ENCODE measurements at regions not wholly inside any gene's neighbourhood (a gene's known extent, or its start where the extent isn't known, plus 50 kb on each side); places are given as distances from the start of the nearest gene placed in this dataset.

DNA sequence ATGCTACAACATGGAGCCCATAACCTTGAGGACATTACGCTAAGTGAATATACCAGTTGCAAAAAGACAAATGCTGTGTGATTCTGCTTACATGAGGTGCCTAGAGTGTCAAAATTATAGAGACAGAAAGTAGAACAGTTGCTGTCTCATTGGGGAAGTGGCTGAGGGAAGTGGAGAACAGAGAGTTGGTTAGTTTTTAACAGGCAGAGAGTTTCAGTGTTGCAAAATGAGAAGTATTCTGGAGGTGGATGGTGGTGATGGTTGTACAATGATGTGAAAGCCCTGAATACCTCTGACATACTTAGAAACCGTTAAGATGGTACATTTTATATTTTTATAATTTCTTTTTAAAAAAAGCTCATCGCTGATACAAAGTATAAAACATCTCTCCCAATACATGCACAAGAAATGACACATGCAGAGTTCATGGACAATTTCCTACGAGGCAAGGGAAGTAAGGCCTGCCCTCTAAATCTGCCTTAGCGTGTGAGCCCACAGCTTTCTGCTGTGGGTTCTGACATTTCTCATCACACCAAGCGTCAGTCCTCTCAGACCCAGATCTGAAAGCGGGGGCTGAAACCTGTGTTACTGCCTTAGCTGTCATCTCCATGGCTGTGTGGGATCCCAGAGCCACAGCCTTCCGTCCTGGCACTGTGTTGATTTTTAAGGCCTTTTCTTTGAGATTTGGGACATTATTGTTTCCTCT lies 126.0 kb downstream of the RNASET2 start:
- peaks cover 0 to 7% (median 0%) of the 10 kb centered on the region in 3 donors for H3K9me3 Mint-ChIP-seq
- no peak overlapping the region for H3K27ac Mint-ChIP-seq
- no peaks in the 10 kb centered on the region for H3K27me3 Mint-ChIP-seq
- peaks cover 14 to 24% (median 19%) of the 10 kb centered on the region in 3 donors for H3K4me1 Mint-ChIP-seq
- H3K36me3 Mint-ChIP-seq: peaks cover 5% of the 10 kb centered on the region
- peak overlapping the region in 2 of 4 donors; percentile 0 to 2 for H3K4me3 Mint-ChIP-seq

DNA sequence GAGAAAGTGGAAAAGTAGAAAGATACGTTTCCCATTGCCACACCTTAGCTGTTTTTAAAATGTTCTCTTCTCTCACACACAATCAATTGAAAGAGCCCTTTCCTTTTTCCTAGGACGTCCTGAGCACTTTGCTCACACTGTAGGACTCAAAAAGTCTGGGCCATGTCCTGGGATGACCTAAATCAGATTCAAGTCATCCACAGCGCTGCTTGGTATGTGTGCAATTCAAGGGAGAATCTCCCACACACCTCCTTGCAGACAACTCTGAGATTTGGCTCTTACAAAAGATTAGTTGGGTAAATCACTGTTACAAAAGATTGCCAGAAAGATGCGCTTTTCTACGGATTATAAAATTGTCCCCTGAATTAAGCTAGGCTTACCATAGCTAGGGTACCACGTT lies 130.1 kb downstream of the RNASET2 start:
- peaks cover 4% of the 10 kb centered on the region for H3K36me3 Mint-ChIP-seq
- H3K4me1 Mint-ChIP-seq: peaks cover 14 to 23% (median 18%) of the 10 kb centered on the region in 3 donors
- H3K4me3 Mint-ChIP-seq: no peak overlapping the region
- no peak overlapping the region for H3K27ac Mint-ChIP-seq
- peaks cover 0 to 4% (median 0%) of the 10 kb centered on the region in 3 donors for H3K9me3 Mint-ChIP-seq
- H3K27me3 Mint-ChIP-seq: no peaks in the 10 kb centered on the region

DNA sequence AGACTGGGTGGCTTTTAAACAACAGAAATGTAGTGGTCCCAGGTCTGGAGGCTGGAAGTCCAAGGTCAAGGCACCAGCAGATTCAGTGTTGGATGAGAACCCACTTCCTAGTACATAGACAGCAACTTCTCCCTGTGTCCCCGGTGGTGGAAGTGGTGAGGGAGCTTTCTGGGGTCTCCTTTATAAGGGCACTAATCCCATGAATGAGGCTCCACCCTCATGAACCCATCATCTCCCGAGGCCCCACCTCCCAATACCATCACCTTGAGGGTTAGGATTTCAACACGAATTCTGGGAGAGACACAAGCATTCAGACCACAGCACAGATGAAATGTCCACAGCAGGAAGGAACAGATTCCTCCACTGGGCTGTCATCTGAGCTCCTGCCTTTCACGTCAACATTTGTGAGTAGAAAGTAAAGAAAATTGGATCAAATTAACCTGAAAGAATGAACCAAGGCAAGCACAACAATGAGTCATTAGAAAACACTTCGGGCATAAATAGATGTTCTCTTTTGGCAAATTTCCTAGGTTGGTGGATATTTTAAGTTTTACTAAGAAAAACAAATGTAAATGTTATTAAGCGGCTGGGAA lies 130.7 kb downstream of the RNASET2 start:
- H3K36me3 Mint-ChIP-seq: peaks cover 4% of the 10 kb centered on the region
- H3K27ac Mint-ChIP-seq: no peak overlapping the region
- peaks cover 13 to 20% (median 14%) of the 10 kb centered on the region in 3 donors for H3K4me1 Mint-ChIP-seq
- H3K9me3 Mint-ChIP-seq: peaks cover 0 to 4% (median 0%) of the 10 kb centered on the region in 3 donors
- no peaks in the 10 kb centered on the region for H3K27me3 Mint-ChIP-seq
- H3K4me3 Mint-ChIP-seq: no peak overlapping the region

- Mint-ChIP-seq H3K27ac (no peak overlapping the region), H3K9me3 (peaks cover 0 to 4% (median 0%) of the 10 kb centered on the region in 3 donors), H3K4me3 (no peak overlapping the region), H3K4me1 (peaks cover 8 to 13% (median 8%) of the 10 kb centered on the region in 3 donors), H3K27me3 (no peaks in the 10 kb centered on the region), H3K36me3 (peaks cover 4% of the 10 kb centered on the region)
Observed at GRCh38 chr6:166824880-166825250, 131.5 kb downstream of the RNASET2 start.

GRCh38 chr6:166824146-166824879 lies 132.0 kb downstream of the RNASET2 start:
- no peak overlapping the region for H3K27ac Mint-ChIP-seq
- H3K4me1 Mint-ChIP-seq: peaks cover 8 to 13% (median 8%) of the 10 kb centered on the region in 3 donors
- H3K4me3 Mint-ChIP-seq: no peak overlapping the region
- H3K27me3 Mint-ChIP-seq: no peaks in the 10 kb centered on the region
- H3K9me3 Mint-ChIP-seq: peaks cover 0 to 4% (median 0%) of the 10 kb centered on the region in 3 donors
- peaks cover 4% of the 10 kb centered on the region for H3K36me3 Mint-ChIP-seq

- Mint-ChIP-seq H3K4me1 (peaks cover 0 to 2% (median 0%) of the 10 kb centered on the region in 3 donors), H3K4me3 (no peak overlapping the region), H3K36me3 (no peaks in the 10 kb centered on the region), H3K27ac (peak overlapping the region in 1 of 3 donors; percentile 16), H3K9me3 (no peaks in the 10 kb centered on the region), H3K27me3 (no peaks in the 10 kb centered on the region)
Observed at GRCh38 chr6:166822609-166823008, 133.7 kb downstream of the RNASET2 start.

DNA sequence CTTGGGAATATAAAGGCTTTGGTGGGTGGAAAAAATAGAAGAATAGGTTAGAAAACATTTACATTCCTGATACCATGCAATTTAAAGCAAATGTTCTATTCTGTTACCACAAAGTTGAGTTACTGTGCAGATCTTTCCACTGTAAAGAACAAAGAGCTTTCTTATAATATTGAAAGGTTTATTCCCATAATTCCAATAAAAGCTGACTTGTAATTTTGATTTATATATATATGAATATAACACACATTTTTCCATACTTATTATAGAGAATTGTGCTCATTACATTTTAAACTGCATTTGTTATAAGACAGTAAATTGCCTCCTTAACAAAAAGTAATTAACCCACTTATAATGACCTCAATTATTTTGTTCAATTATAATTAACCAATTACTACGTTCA lies 135.9 kb downstream of the RNASET2 start:
- H3K27ac Mint-ChIP-seq: no peak overlapping the region
- H3K4me3 Mint-ChIP-seq: no peak overlapping the region
- peaks cover 0 to 2% (median 0%) of the 10 kb centered on the region in 3 donors for H3K4me1 Mint-ChIP-seq
- no peaks in the 10 kb centered on the region for H3K9me3 Mint-ChIP-seq
- H3K27me3 Mint-ChIP-seq: no peaks in the 10 kb centered on the region
- H3K36me3 Mint-ChIP-seq: no peaks in the 10 kb centered on the region

DNA sequence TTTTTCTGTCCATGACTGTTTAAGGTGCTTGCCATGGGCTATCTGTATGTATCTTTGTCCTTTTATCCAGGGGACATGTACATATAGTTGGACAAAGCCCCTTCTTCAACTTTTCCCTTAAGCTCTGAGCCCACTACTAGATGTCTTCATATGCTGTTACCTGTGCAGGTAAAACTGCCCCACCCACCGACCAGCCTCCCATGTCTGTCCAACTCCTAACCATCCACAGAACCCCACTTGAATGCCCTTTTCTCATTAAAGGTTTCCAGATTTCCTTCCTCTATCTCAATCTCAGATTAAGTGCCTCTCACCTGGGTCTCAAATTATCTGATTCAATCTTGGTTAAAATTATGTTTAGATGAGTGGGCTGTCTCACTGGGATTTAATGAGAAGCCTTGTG lies 136.3 kb downstream of the RNASET2 start:
- Mint-ChIP-seq H3K36me3 (no peaks in the 10 kb centered on the region), H3K4me1 (peaks cover 0 to 2% (median 0%) of the 10 kb centered on the region in 3 donors), H3K27ac (no peak overlapping the region), H3K9me3 (no peaks in the 10 kb centered on the region), H3K4me3 (no peak overlapping the region), H3K27me3 (no peaks in the 10 kb centered on the region)

GRCh38 chr6:166815629-166816028 lies 140.7 kb downstream of the RNASET2 start:
- H3K36me3 Mint-ChIP-seq: peaks cover 5% of the 10 kb centered on the region
- no peaks in the 10 kb centered on the region for H3K27me3 Mint-ChIP-seq
- no peaks in the 10 kb centered on the region for H3K4me1 Mint-ChIP-seq
- no peak overlapping the region for H3K4me3 Mint-ChIP-seq
- no peaks in the 10 kb centered on the region for H3K9me3 Mint-ChIP-seq
- peak overlapping the region in 1 of 3 donors; percentile 77 for H3K27ac Mint-ChIP-seq

DNA sequence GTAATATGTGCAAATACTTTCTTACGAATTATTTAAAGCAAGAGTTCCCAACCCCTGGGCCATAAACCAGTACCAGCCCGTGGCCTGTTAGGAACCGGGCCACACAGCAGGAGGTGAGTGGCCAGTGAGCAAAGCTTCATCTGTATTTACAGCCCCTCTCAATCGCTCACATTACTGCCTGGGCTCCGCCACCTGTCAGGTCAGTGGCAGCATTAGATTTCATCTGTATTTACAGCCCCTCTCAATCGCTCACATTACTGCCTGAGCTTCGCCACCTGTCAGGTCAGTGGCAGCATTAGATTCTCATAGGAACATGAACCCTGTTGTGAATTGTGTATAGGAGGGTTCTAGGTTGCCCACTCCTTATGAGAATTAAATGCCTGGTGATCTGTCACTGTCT lies 142.0 kb downstream of the RNASET2 start:
- Mint-ChIP-seq H3K27ac (no peak overlapping the region), H3K4me3 (no peak overlapping the region), H3K4me1 (no peaks in the 10 kb centered on the region), H3K9me3 (no peaks in the 10 kb centered on the region), H3K27me3 (no peaks in the 10 kb centered on the region), H3K36me3 (peaks cover 8% of the 10 kb centered on the region)

DNA sequence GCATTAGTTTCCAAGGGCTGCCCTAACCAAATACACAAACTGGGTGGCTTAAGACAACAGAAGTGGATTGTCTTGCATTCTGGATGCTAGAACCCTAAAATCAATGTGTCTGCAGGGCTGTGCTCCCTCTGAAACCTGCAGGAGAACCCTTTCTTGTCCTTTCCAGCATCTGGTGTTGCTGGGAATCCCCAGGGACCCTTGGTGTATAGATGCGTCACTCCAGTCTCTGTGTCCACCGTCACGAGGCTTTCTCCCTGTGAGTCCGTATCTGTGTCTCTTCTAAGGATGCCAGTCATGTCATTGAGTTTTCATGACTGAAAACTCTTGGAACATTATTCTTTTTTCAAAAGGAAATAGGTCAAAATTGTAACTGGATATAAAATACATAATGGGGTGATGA lies 142.9 kb downstream of the RNASET2 start:
- Mint-ChIP-seq H3K4me1 (no peaks in the 10 kb centered on the region), H3K4me3 (no peak overlapping the region), H3K36me3 (peaks cover 8% of the 10 kb centered on the region), H3K9me3 (no peaks in the 10 kb centered on the region), H3K27ac (no peak overlapping the region), H3K27me3 (no peaks in the 10 kb centered on the region)

DNA sequence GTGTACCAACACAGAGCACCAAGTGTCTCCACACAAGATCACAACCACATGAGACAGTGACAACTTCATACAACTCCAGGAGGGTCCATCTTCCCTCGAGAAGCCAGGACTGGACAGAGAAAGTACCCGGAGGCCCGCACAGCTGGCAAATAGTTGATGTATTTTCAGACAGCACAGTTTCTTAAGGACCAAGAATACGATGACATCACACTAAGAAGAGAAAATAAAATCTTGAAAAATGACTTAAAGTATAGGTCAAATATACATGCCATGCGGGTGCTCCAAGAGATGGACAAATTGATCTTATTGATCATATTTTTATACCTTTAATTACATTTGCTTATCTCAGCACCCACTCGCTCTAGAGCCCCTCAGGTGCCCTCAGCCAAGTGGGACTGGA lies 145.5 kb downstream of the RNASET2 start:
- H3K4me1 Mint-ChIP-seq: no peaks in the 10 kb centered on the region
- peaks cover 13% of the 10 kb centered on the region for H3K36me3 Mint-ChIP-seq
- H3K4me3 Mint-ChIP-seq: no peak overlapping the region
- no peaks in the 10 kb centered on the region for H3K27me3 Mint-ChIP-seq
- H3K27ac Mint-ChIP-seq: no peak overlapping the region
- peaks cover 4 to 22% (median 19%) of the 10 kb centered on the region in 3 donors for H3K9me3 Mint-ChIP-seq

GRCh38 chr6:166809721-166810120 lies 146.6 kb downstream of the RNASET2 start:
- H3K4me1 Mint-ChIP-seq: no peaks in the 10 kb centered on the region
- no peaks in the 10 kb centered on the region for H3K27me3 Mint-ChIP-seq
- H3K27ac Mint-ChIP-seq: no peak overlapping the region
- H3K4me3 Mint-ChIP-seq: no peak overlapping the region
- peaks cover 16% of the 10 kb centered on the region for H3K36me3 Mint-ChIP-seq
- H3K9me3 Mint-ChIP-seq: peaks cover 4 to 29% (median 27%) of the 10 kb centered on the region in 3 donors

DNA sequence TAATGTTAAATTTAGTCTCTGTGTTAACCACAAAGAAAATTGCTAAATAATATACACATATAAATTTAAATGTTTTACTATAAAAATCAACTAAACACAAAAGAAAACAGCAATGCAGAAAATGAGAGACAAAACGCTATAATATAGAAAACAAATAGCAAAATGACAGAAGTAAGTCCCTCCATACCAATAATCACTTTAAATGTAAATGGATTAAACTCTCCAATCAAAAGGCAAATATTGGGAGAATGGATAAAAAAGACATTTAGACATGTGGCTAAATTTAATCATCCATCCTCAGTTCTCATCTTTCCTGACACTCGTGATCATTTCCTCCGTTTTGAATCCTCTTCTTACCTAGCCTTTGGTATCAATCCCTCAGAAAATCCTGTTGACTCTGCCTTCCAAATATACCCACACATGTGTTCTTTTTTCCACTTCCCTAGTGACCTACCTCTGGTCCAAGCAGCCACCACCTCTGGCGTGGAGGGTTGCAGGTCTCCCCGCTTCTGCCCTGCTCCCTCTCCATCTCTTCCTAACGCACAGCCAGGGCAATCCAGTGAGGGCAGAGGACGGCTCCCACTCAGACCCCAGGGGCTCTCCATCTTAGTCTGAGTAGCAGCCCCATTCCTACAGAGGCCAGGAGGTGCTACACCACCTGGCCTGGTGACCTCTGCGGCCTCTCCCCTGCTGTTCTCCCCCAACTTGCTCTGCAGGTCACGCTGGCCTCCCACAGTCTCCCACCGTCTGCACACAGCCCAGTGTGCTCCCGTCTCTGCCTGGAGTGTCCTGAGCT lies 149.2 kb downstream of the RNASET2 start:
- Mint-ChIP-seq H3K4me1 (no peaks in the 10 kb centered on the region), H3K9me3 (peaks cover 4 to 29% (median 27%) of the 10 kb centered on the region in 3 donors)

More for the DNA sequence above, 149.2 kb downstream of the RNASET2 start:
- H3K36me3 Mint-ChIP-seq: peaks cover 12% of the 10 kb centered on the region
- H3K27me3 Mint-ChIP-seq: no peaks in the 10 kb centered on the region
- H3K4me3 Mint-ChIP-seq: no peak overlapping the region
- H3K27ac Mint-ChIP-seq: peak overlapping the region in 1 of 3 donors; percentile 84
